Keratinocyte (primary cell): ENCODE measurements at regions not wholly inside any gene's neighbourhood (a gene's known extent, or its start where the extent isn't known, plus 50 kb on each side); places are given as distances from the start of the nearest gene placed in this dataset.

Experiments used
- DNase-seq: peaks from one replicate; pipeline ENCODE4 v3.0.0-alpha.2; 2011; ENCODE audit warnings: low read depth, missing footprints, low spot score
- FAIRE-seq: peaks from 2 replicates; lab custom pipeline; 2011; peaks lifted over from hg19 to GRCh38; lab: Jason Lieb, UNC
- H2AFZ ChIP-seq: 2 replicates; pipeline ENCODE4 v1.6.0; 2012; ENCODE audit warnings: low read length, control low read depth, inconsistent platforms; ENCODE audit not compliant: control insufficient read depth
- H3K27ac ChIP-seq: 2 replicates; pipeline ENCODE4 v1.5.1; 2011; ENCODE audit warnings: low read length; ENCODE audit not compliant: control insufficient read depth, insufficient read depth
- H3K27me3 ChIP-seq: 3 replicates; pipeline ENCODE4 v1.6.0; 2011; ENCODE audit warnings: low read length; ENCODE audit not compliant: control insufficient read depth, insufficient read depth; ENCODE audit errors: extremely low read depth
- H3K36me3 ChIP-seq, 2 experiments: 2 replicates in 1 of 2; 3 replicates in 1 of 2; pipeline ENCODE4 v1.5.1; 2011; ENCODE audit warnings: low read length in 2 of 2, mild to moderate bottlenecking in 1 of 2; ENCODE audit not compliant: control insufficient read depth in 2 of 2, insufficient read depth in 2 of 2; ENCODE audit errors: extremely low read depth in 1 of 2
- H3K4me1 ChIP-seq: 3 replicates; pipeline ENCODE4 v1.5.1; 2011; ENCODE audit warnings: low read length; ENCODE audit not compliant: control insufficient read depth, insufficient read depth; ENCODE audit errors: extremely low read depth
- H3K4me2 ChIP-seq: 3 replicates; pipeline ENCODE4 v1.6.0; 2011; ENCODE audit warnings: low read depth, low read length; ENCODE audit not compliant: control insufficient read depth, insufficient read depth; ENCODE audit errors: extremely low read depth
- H3K4me3 ChIP-seq, 3 experiments: fragments of 200-600 bp in 1 of 3; sonication (generic) in 1 of 3; 2 replicates in 2 of 3; 3 replicates in 1 of 3; pipeline ENCODE4 v1.5.1; 2011 to 2016; ENCODE audit warnings: low read length in 3 of 3, mild to moderate bottlenecking in 3 of 3, control low read depth in 2 of 3, inconsistent platforms in 1 of 3, low read depth in 1 of 3, mixed read lengths in 1 of 3, mixed run types in 1 of 3, moderate library complexity in 1 of 3; ENCODE audit not compliant: control insufficient read depth in 2 of 3, insufficient read depth in 2 of 3; ENCODE audit errors: extremely low read depth in 1 of 3
- H3K79me2 ChIP-seq: 2 replicates; pipeline ENCODE4 v1.6.0; 2012; ENCODE audit warnings: low read length; ENCODE audit not compliant: control insufficient read depth, insufficient read depth
- H3K9ac ChIP-seq: 3 replicates; pipeline ENCODE4 v1.6.0; 2011; ENCODE audit warnings: low read length; ENCODE audit not compliant: control insufficient read depth, insufficient read depth; ENCODE audit errors: extremely low read depth
- H3K9me1 ChIP-seq: 3 replicates; pipeline ENCODE4 v1.6.0; 2011; ENCODE audit warnings: low read length; ENCODE audit not compliant: control insufficient read depth, insufficient read depth; ENCODE audit errors: extremely low read depth
- H3K9me3 ChIP-seq: 2 replicates; pipeline ENCODE4 v1.5.1; 2012; ENCODE audit warnings: low read depth, low read length; ENCODE audit not compliant: control insufficient read depth
- H4K20me1 ChIP-seq: 3 replicates; pipeline ENCODE4 v1.6.0; 2011; ENCODE audit warnings: low read length; ENCODE audit not compliant: control insufficient read depth, insufficient read depth; ENCODE audit errors: extremely low read depth
- CTCF ChIP-seq, 3 experiments: IDR thresholded peaks in 1 of 3; conservative IDR thresholded peaks in 1 of 3; optimal IDR thresholded peaks in 1 of 3; 2 replicates in 2 of 3; 3 replicates in 1 of 3; pipeline versions ENCODE3 to v1.5.1; 2011; ENCODE audit warnings: low read length in 3 of 3, mild to moderate bottlenecking in 3 of 3, moderate library complexity in 2 of 3, control low read depth in 1 of 3, inconsistent platforms in 1 of 3; ENCODE audit not compliant: insufficient read depth in 2 of 3; ENCODE audit errors: extremely low read depth in 1 of 3
- EZH2 ChIP-seq: IDR thresholded peaks from one replicate; pipeline ENCODE4 v1.6.1; 2012; ENCODE audit warnings: inconsistent platforms, mild to moderate bottlenecking, low read length, moderate library complexity
- dilution Hi-C: fragments of 300-500 bp; cut with MboI; formaldehyde crosslinking; loops from one replicate; pipeline ENCODE4 v1.7.0; 2020; ENCODE audit warnings: low sequenced_read_pairs; ENCODE audit not compliant: extremely low pct_ligation_motif_present

- Histone ChIP-seq H3K4me2 (no peak overlapping the region), H3K27me3 (no peaks in the 10 kb centered on the region), H4K20me1 (no peaks in the 10 kb centered on the region), H3K9me3 (no peaks in the 10 kb centered on the region), H2AFZ (no peak overlapping the region), H3K9me1 (no peaks in the 10 kb centered on the region), H3K4me3 (no peak overlapping the region), H3K79me2 (no peaks in the 10 kb centered on the region), H3K4me1 (no peaks in the 10 kb centered on the region), H3K27ac (no peak overlapping the region), H3K9ac (no peak overlapping the region), H3K36me3 (no peaks in the 10 kb centered on the region)
- dilution Hi-C loops, result no loop called here
- TF ChIP-seq EZH2, result no peak
- TF ChIP-seq CTCF (optimal IDR thresholded peaks at IDR 0.05 in 1 of 3, IDR thresholded peaks at IDR 0.05 in 1 of 3, conservative IDR thresholded peaks at IDR 0.05 in 1 of 3; ENCODE audit: extremely low read depth in 1 of 3, insufficient read depth in 2 of 3, low read length in 3 of 3), result no peak
- DNase-seq, result no peak
- no peak for FAIRE-seq
Measured at GRCh38 chr18:68098655-68099054, 582.1 kb upstream of the DSEL start.

- Histone ChIP-seq H3K79me2 (no peaks in the 10 kb centered on the region), H3K4me1 (no peaks in the 10 kb centered on the region), H4K20me1 (no peaks in the 10 kb centered on the region), H3K4me2 (no peak overlapping the region), H3K36me3 (no peaks in the 10 kb centered on the region), H3K4me3 (no peak overlapping the region), H3K27ac (no peak overlapping the region), H3K27me3 (no peaks in the 10 kb centered on the region), H3K9ac (no peak overlapping the region), H2AFZ (no peak overlapping the region), H3K9me1 (no peaks in the 10 kb centered on the region), H3K9me3 (no peaks in the 10 kb centered on the region)
- no peak for TF ChIP-seq EZH2
- TF ChIP-seq CTCF (optimal IDR thresholded peaks at IDR 0.05 in 1 of 3, IDR thresholded peaks at IDR 0.05 in 1 of 3, conservative IDR thresholded peaks at IDR 0.05 in 1 of 3; ENCODE audit: extremely low read depth in 1 of 3, insufficient read depth in 2 of 3, low read length in 3 of 3), result no peak
- DNase-seq (no peak), FAIRE-seq (no peak)
- dilution Hi-C loops, result no loop called here
Measured at GRCh38 chr18:68086481-68086880, 570.0 kb upstream of the DSEL start.
